Transverse colon (tissue), 4 donors: ENCODE measurements at regions not wholly inside any gene's neighbourhood (a gene's known extent, or its start where the extent isn't known, plus 50 kb on each side); places are given as distances from the start of the nearest gene placed in this dataset.

ENCODE experiments used
- DNase-seq: peaks from one replicate; pipeline ENCODE4 v3.0.0-alpha.2; 2019
- H3K27ac ChIP-seq, 4 donors: fragments of 200-600 bp; sonication (generic); 2 replicates each; pipeline ENCODE4 v1.5.1; 2016 to 2018; ENCODE audit warnings: inconsistent platforms in 4 of 4
- H3K27me3 ChIP-seq: fragments of 200-600 bp; sonication (generic); 2 replicates; pipeline ENCODE4 v1.5.1; 2017; ENCODE audit warnings: inconsistent platforms
- H3K36me3 ChIP-seq, 4 donors: fragments of 200-600 bp; sonication (generic); 2 replicates each; pipeline ENCODE4 v1.5.1; 2017 to 2019; ENCODE audit warnings: inconsistent platforms in 4 of 4
- H3K4me1 ChIP-seq, 4 donors: fragments of 200-600 bp; sonication (generic); 2 replicates each; pipeline ENCODE4 v1.5.1; 2017 to 2020; ENCODE audit warnings: inconsistent platforms in 4 of 4
- H3K4me3 ChIP-seq, 4 donors: fragments of 200-600 bp; sonication (generic); 1 replicate in 1 of 4; 2 replicates in 3 of 4; pipeline versions ENCODE4 v1.5.1 to v1.6.1; 2017 to 2019; ENCODE audit warnings: inconsistent platforms in 4 of 4
- H3K9me3 ChIP-seq, 2 donors: fragments of 200-600 bp; sonication (generic); 2 replicates each; pipeline ENCODE4 v1.5.1; 2017 to 2019; ENCODE audit warnings: inconsistent platforms in 2 of 2
- CTCF ChIP-seq, 5 experiments: fragments of 200-600 bp in 3 of 5; fragments of 450-650 bp in 2 of 5; sonication (generic) in 3 of 5; IDR thresholded peaks; 1 replicate in 2 of 5; 2 replicates in 3 of 5; pipeline ENCODE4 v1.5.1; 2016 to 2017; ENCODE audit warnings: antibody characterized with exemption in 5 of 5, inconsistent platforms in 3 of 5, mild to moderate bottlenecking in 2 of 5, moderate library complexity in 1 of 5
- EP300 ChIP-seq: sonication (generic); formaldehyde crosslinking; IDR thresholded peaks from one replicate; pipeline ENCODE4 v1.6.1; 2017; ENCODE audit warnings: antibody characterized with exemption, low read depth
- POLR2A ChIP-seq: fragments of 450-650 bp; IDR thresholded peaks from one replicate; pipeline ENCODE4 v1.6.1; 2016; ENCODE audit warnings: antibody characterized with exemption, mild to moderate bottlenecking, moderate library complexity
- POLR2AphosphoS5 ChIP-seq, 3 donors: sonication (generic); formaldehyde crosslinking; IDR thresholded peaks; one replicate each; pipeline ENCODE4 v1.6.1; 2016; ENCODE audit warnings: antibody characterized with exemption in 3 of 3
- WGBS, 2 donors: methylation state at CpG; one replicate each; pipeline ENCODE4 v1.1.5; 2018; ENCODE audit warnings: low coverage in 1 of 2; 5-methylcytosine and 5-hydroxymethylcytosine counted together
- in situ Hi-C, 4 donors: fragments of 200-750 bp; cut with MboI; loops; one replicate each; pipeline versions ENCODE4 v1.15.0 to v1.15.1; 2017; ENCODE audit warnings: low sequenced_read_pairs in 3 of 4, low pct_ligation_motif_present in 1 of 4, low pct_unique_long_range_greater_than_20kb in 1 of 4
- intact Hi-C: fragments of 100-400 bp; cut with DNase I; formaldehyde crosslinking; loops from one replicate; pipeline ENCODE4 v1.15.1; 2023; ENCODE audit warnings: low total_unique reads

- Histone ChIP-seq H3K9me3 (no peaks in the 10 kb centered on the region), H3K4me3 (no peak overlapping the region), H3K27me3 (no peaks in the 10 kb centered on the region), H3K36me3 (no peaks in the 10 kb centered on the region), H3K4me1 (no peaks in the 10 kb centered on the region), H3K27ac (no peak overlapping the region)
- WGBS, 2 donors, result 78 to 89% methylated on average over 5 to 13 of the region's 13 CpGs
- intact Hi-C loops (loop anchor here (10.0 kb wide), 1 partner anchor 395 kb away; no protein-coding TSS in a partner anchor), in situ Hi-C loops (no loop called here)
- no peak for TF ChIP-seq EP300
- DNase-seq, result no peak
Observed at GRCh38 chr7:156019776-156020565, 207.7 kb upstream of the SHH start.

GRCh38 chr7:156019308-156019707 is 207.0 kb upstream of the SHH start:
- WGBS, 2 donors, result 91 to 100% methylated on average over 2 to 7 of the region's 7 CpGs
- H3K27me3 ChIP-seq, result no peaks in the 10 kb centered on the region
- no peak for DNase-seq
- in situ Hi-C loops (no loop called here), intact Hi-C loops (loop anchor here (10.0 kb wide), 1 partner anchor 395 kb away; no protein-coding TSS in a partner anchor)
- H3K4me1 ChIP-seq, result no peaks in the 10 kb centered on the region
- no peak overlapping the region for H3K27ac ChIP-seq
- H3K4me3 ChIP-seq, result no peak overlapping the region
- H3K36me3 ChIP-seq, result no peaks in the 10 kb centered on the region
- H3K9me3 ChIP-seq, result no peaks in the 10 kb centered on the region
- TF ChIP-seq POLR2AphosphoS5 (IDR thresholded peaks at IDR 0.05), result no peak
- TF ChIP-seq EP300, result no peak

- no peak for DNase-seq
- Histone ChIP-seq H3K27me3 (no peaks in the 10 kb centered on the region), H3K9me3 (no peaks in the 10 kb centered on the region), H3K36me3 (no peaks in the 10 kb centered on the region), H3K4me1 (no peaks in the 10 kb centered on the region), H3K4me3 (no peak overlapping the region), H3K27ac (no peak overlapping the region)
- in situ Hi-C loops (no loop called here), intact Hi-C loops (loop anchor here (10.0 kb wide), 1 partner anchor 393 kb away; no protein-coding TSS in a partner anchor)
- 80 to 83% methylated on average over 1 to 25 of the region's 25 CpGs for WGBS, 2 donors
- TF ChIP-seq CTCF (IDR thresholded peaks at IDR 0.05) (no peak), EP300 (no peak), POLR2A (no peak), POLR2AphosphoS5 (IDR thresholded peaks at IDR 0.05) (no peak)
Observed at GRCh38 chr7:156017916-156018700, 205.8 kb upstream of the SHH start.

GRCh38 chr7:156017431-156017830 is 205.2 kb upstream of the SHH start:
- H3K27ac ChIP-seq, result no peak overlapping the region
- 75 to 90% methylated on average over 2 to 3 of the region's 8 CpGs for WGBS, 2 donors
- no peak for DNase-seq
- no peaks in the 10 kb centered on the region for H3K27me3 ChIP-seq
- H3K4me3 ChIP-seq, result no peak overlapping the region
- no peaks in the 10 kb centered on the region for H3K4me1 ChIP-seq
- no peaks in the 10 kb centered on the region for H3K36me3 ChIP-seq
- TF ChIP-seq POLR2A, result no peak
- no peak for TF ChIP-seq EP300
- TF ChIP-seq POLR2AphosphoS5 (IDR thresholded peaks at IDR 0.05), result no peak
- no peak for TF ChIP-seq CTCF (IDR thresholded peaks at IDR 0.05)
- in situ Hi-C loops (no loop called here), intact Hi-C loops (loop anchor here (10.0 kb wide), 1 partner anchor 393 kb away; no protein-coding TSS in a partner anchor)
- H3K9me3 ChIP-seq, result no peaks in the 10 kb centered on the region
